Small intestine (tissue), 7 donors: ENCODE measurements at regions not wholly inside any gene's neighbourhood (a gene's known extent, or its start where the extent isn't known, plus 50 kb on each side); places are given as distances from the start of the nearest gene placed in this dataset.
A peak's percentile ranks its signal among the peaks of the same experiment; 100 is the strongest.
"Not testable (repeated sequence)": the region's sequence is repeated elsewhere in the genome, so short reads cannot be mapped to it uniquely, and the experiment has no call there.

Experiments used
- DNase-seq, 2 donors: peaks; one replicate each; pipeline versions ENCODE4 v3.0.0 to v3.0.0-alpha.2; 2013
- FAIRE-seq: peaks from 2 replicates; lab custom pipeline; 2012; peaks lifted over from hg19 to GRCh38; lab: Jason Lieb, UNC
- H3K27ac ChIP-seq, 3 donors: one replicate each; pipeline ENCODE4 v1.5.1; 2013; ENCODE audit warnings: low read length in 2 of 3, mild to moderate bottlenecking in 2 of 3, control low read depth in 1 of 3, inconsistent platforms in 1 of 3, low read depth in 1 of 3, moderate library complexity in 1 of 3
- H3K27me3 ChIP-seq, 3 donors: one replicate each; pipeline ENCODE4 v1.6.1; 2013; ENCODE audit warnings: low read length in 3 of 3, inconsistent platforms in 1 of 3; ENCODE audit not compliant: control insufficient read depth in 3 of 3, insufficient read depth in 3 of 3
- H3K36me3 ChIP-seq, 3 donors: one replicate each; pipeline ENCODE4 v1.6.1; 2013; ENCODE audit warnings: low read length in 3 of 3, inconsistent platforms in 1 of 3, low read depth in 1 of 3, mild to moderate bottlenecking in 1 of 3, moderate library complexity in 1 of 3; ENCODE audit not compliant: control insufficient read depth in 3 of 3, insufficient read depth in 2 of 3
- H3K4me1 ChIP-seq, 3 donors: one replicate each; pipeline ENCODE4 v1.6.1; 2013; ENCODE audit warnings: low read length in 2 of 3, inconsistent platforms in 1 of 3, low read depth in 1 of 3, mild to moderate bottlenecking in 1 of 3, moderate library complexity in 1 of 3; ENCODE audit not compliant: control insufficient read depth in 3 of 3, insufficient read depth in 2 of 3
- H3K4me3 ChIP-seq, 3 donors: one replicate each; pipeline ENCODE4 v1.5.1; 2013; ENCODE audit warnings: low read length in 3 of 3, control low read depth in 1 of 3, inconsistent platforms in 1 of 3, low read depth in 1 of 3, mild to moderate bottlenecking in 1 of 3, moderate library complexity in 1 of 3
- H3K9me3 ChIP-seq, 2 donors: one replicate each; pipeline ENCODE4 v1.6.1; 2013; ENCODE audit warnings: low read depth in 1 of 2, low read length in 1 of 2; ENCODE audit not compliant: control insufficient read depth in 2 of 2, insufficient read depth in 1 of 2
- WGBS, 3 donors: extraction: QIAGEN DNeasy Blood & Tissue Kit; methylation state at CpG; one replicate each; pipeline ENCODE4 v1.1.7; 2013; 5-methylcytosine and 5-hydroxymethylcytosine counted together
- donor health status: healthy with polysubstance abuse.
- donor health status: control.
- donor health status: control.
- donor health status: Bipolar disorder and iron deficiency.
- donor health status: healthy.

- Histone ChIP-seq H3K4me3 (peak overlapping the region in 1 of 3 donors; percentile 24), H3K27ac (peak overlapping the region in 2 of 3 donors; percentile 24 to 64), H3K4me1 (peaks cover 0 to 71% (median 3%) of the 10 kb centered on the region in 3 donors), H3K36me3 (peaks cover 0 to 15% (median 0%) of the 10 kb centered on the region in 3 donors), H3K9me3 (peaks cover 0 to 2% of the 10 kb centered on the region in 2 donors), H3K27me3 (peaks cover 0 to 50% (median 0%) of the 10 kb centered on the region in 3 donors)
- no peak for FAIRE-seq
- peak; percentile 22 to 51 for DNase-seq
- WGBS, 3 donors = 9 to 22% (median 19%) methylated on average over 21 of the region's 21 CpGs
Observed at GRCh38 chr17:64777415-64778239, 115.5 kb upstream of the SMURF2 start.

- H3K36me3 ChIP-seq, H3K9me3 ChIP-seq, FAIRE-seq: not testable (repeated sequence)
- Histone ChIP-seq H3K27me3 (peaks cover 0 to 43% (median 0%) of the 10 kb centered on the region in 3 donors), H3K4me1 (peaks cover 0 to 71% (median 3%) of the 10 kb centered on the region in 3 donors), H3K4me3 (peak overlapping the region in 2 of 3 donors; percentile 24 to 26), H3K27ac (peak overlapping the region in 2 of 3 donors; percentile 24 to 64)
- peak; percentile 68 to 86 for DNase-seq
- 1 to 3% (median 3%) methylated on average over 35 to 38 of the region's 38 CpGs for WGBS, 3 donors
Observed at GRCh38 chr17:64776720-64777414, 114.8 kb upstream of the SMURF2 start.

GRCh38 chr17:64775701-64776570, 113.8 kb upstream of the SMURF2 start:
- FAIRE-seq = no peak

GRCh38 chr17:64774888-64775540, 112.9 kb upstream of the SMURF2 start:
- Histone ChIP-seq H3K27me3 (peaks cover 0 to 27% (median 0%) of the 10 kb centered on the region in 3 donors), H3K4me3 (no peak overlapping the region), H3K36me3 (peaks cover 0 to 12% (median 0%) of the 10 kb centered on the region in 3 donors), H3K9me3 (peaks cover 0 to 2% of the 10 kb centered on the region in 2 donors), H3K27ac (peak overlapping the region in 1 of 3 donors; percentile 91), H3K4me1 (peaks cover 0 to 57% (median 3%) of the 10 kb centered on the region in 3 donors)
- 86 to 88% (median 88%) methylated on average over 10 of the region's 10 CpGs for WGBS, 3 donors
- FAIRE-seq (no peak), DNase-seq (no peak)

More at GRCh38 chr17:64775701-64776570, 113.8 kb upstream of the SMURF2 start:
- 42 to 65% (median 53%) methylated on average over 13 to 14 of the region's 15 CpGs for WGBS, 3 donors
- H3K4me3 ChIP-seq = no peak overlapping the region
- peak; percentile 24 to 47 for DNase-seq
- H3K36me3 ChIP-seq = peaks cover 0 to 8% (median 0%) of the 10 kb centered on the region in 3 donors
- peaks cover 0 to 36% (median 0%) of the 10 kb centered on the region in 3 donors for H3K27me3 ChIP-seq
- H3K4me1 ChIP-seq = peaks cover 0 to 65% (median 3%) of the 10 kb centered on the region in 3 donors
- peaks cover 0 to 2% of the 10 kb centered on the region in 2 donors for H3K9me3 ChIP-seq
- H3K27ac ChIP-seq = no peak overlapping the region

- no peak for FAIRE-seq
Observed at GRCh38 chr17:64773836-64774761, 112.0 kb upstream of the SMURF2 start.

GRCh38 chr17:64773386-64773835, 111.3 kb upstream of the SMURF2 start:
- Histone ChIP-seq H3K9me3 (no peaks in the 10 kb centered on the region), H3K4me1 (peaks cover 0 to 44% (median 0%) of the 10 kb centered on the region in 3 donors), H3K36me3 (peaks cover 0 to 16% (median 0%) of the 10 kb centered on the region in 3 donors), H3K4me3 (peak overlapping the region in 2 of 3 donors; percentile 44 to 57), H3K27me3 (peaks cover 0 to 14% (median 0%) of the 10 kb centered on the region in 3 donors), H3K27ac (peak overlapping the region in 2 of 3 donors; percentile 42 to 91)
- DNase-seq (no peak), FAIRE-seq (no peak)
- WGBS, 3 donors = 83 to 93% (median 85%) methylated on average over 6 of the region's 6 CpGs

More at GRCh38 chr17:64773836-64774761, 112.0 kb upstream of the SMURF2 start:
- Histone ChIP-seq H3K4me3 (peak overlapping the region; percentile 17 to 57 (median 44)), H3K36me3 (peaks cover 0 to 16% (median 0%) of the 10 kb centered on the region in 3 donors), H3K4me1 (peaks cover 0 to 48% (median 0%) of the 10 kb centered on the region in 3 donors), H3K9me3 (peaks cover 0 to 2% of the 10 kb centered on the region in 2 donors), H3K27ac (peak overlapping the region; percentile 24 to 91 (median 53)), H3K27me3 (peaks cover 0 to 18% (median 0%) of the 10 kb centered on the region in 3 donors)
- peak; percentile 68 to 96 for DNase-seq
- 40 to 58% (median 55%) methylated on average over 16 to 18 of the region's 18 CpGs for WGBS, 3 donors
